ENCODE measurements at regions not wholly inside any gene's neighbourhood (a gene's known extent, or its start where the extent isn't known, plus 50 kb on each side); places are given as distances from the start of the nearest gene placed in this dataset.
A peak's percentile ranks its signal among the peaks of the same experiment; 100 is the strongest.
"Not testable (repeated sequence)": the region's sequence is repeated elsewhere in the genome, so short reads cannot be mapped to it uniquely, and the experiment has no call there.

- not testable (repeated sequence) for DNase-seq (ENCODE audit: low read depth in 2 of 2)
Observed at GRCh38 chr6:92952111-92952510, 467.2 kb downstream of the EPHA7 start.

- no peak for DNase-seq (ENCODE audit: low read depth in 2 of 2)
Observed at GRCh38 chr6:92945799-92946198, 473.6 kb downstream of the EPHA7 start.

- no peak for DNase-seq (ENCODE audit: low read depth in 2 of 2)
Observed at GRCh38 chr6:92944132-92944531, 475.2 kb downstream of the EPHA7 start.

GRCh38 chr6:92942549-92942948 lies 476.8 kb downstream of the EPHA7 start:
- DNase-seq (ENCODE audit: low read depth in 2 of 2) = no peak

- DNase-seq (ENCODE audit: low read depth in 2 of 2) = no peak
Observed at GRCh38 chr6:92934625-92935024, 484.7 kb downstream of the EPHA7 start.

- peak in 1 of 2 donors; percentile 23 for DNase-seq (ENCODE audit: low read depth in 2 of 2)
Observed at GRCh38 chr6:92930171-92930570, 489.2 kb downstream of the EPHA7 start.

GRCh38 chr6:92922216-92922806 lies 497.0 kb downstream of the EPHA7 start:
- no peak for DNase-seq (ENCODE audit: low read depth in 2 of 2)

- DNase-seq (ENCODE audit: low read depth in 2 of 2) = no peak
Observed at GRCh38 chr6:92915466-92915865, 503.9 kb downstream of the EPHA7 start.

GRCh38 chr6:92911301-92911700 lies 508.1 kb downstream of the EPHA7 start:
- DNase-seq (ENCODE audit: low read depth in 2 of 2) = no peak

- no peak for DNase-seq (ENCODE audit: low read depth in 2 of 2)
Observed at GRCh38 chr6:92910646-92911045, 508.7 kb downstream of the EPHA7 start.

- no peak for DNase-seq (ENCODE audit: low read depth in 2 of 2)
Observed at GRCh38 chr6:92906385-92906784, 513.0 kb downstream of the EPHA7 start.

GRCh38 chr6:92893741-92894140 lies 525.6 kb downstream of the EPHA7 start:
- no peak for DNase-seq (ENCODE audit: low read depth in 2 of 2)

- DNase-seq (ENCODE audit: low read depth in 2 of 2) = no peak
Observed at GRCh38 chr6:92892626-92893170, 526.7 kb downstream of the EPHA7 start.

- no peak for DNase-seq (ENCODE audit: low read depth in 2 of 2)
Observed at GRCh38 chr6:92888316-92888715, 531.0 kb downstream of the EPHA7 start.

- DNase-seq (ENCODE audit: low read depth in 2 of 2) = no peak
Observed at GRCh38 chr6:92887871-92888270, 531.5 kb downstream of the EPHA7 start.

- no peak for DNase-seq (ENCODE audit: low read depth in 2 of 2)
Observed at GRCh38 chr6:92879526-92879925, 539.8 kb downstream of the EPHA7 start.

- DNase-seq (ENCODE audit: low read depth in 2 of 2) = no peak
Observed at GRCh38 chr6:92864966-92865555, 554.3 kb downstream of the EPHA7 start.

- no peak for DNase-seq (ENCODE audit: low read depth in 2 of 2)
Observed at GRCh38 chr6:92849636-92850035, 569.7 kb downstream of the EPHA7 start.

GRCh38 chr6:92848901-92849300 lies 570.5 kb downstream of the EPHA7 start:
- no peak for DNase-seq (ENCODE audit: low read depth in 2 of 2)

- DNase-seq (ENCODE audit: low read depth in 2 of 2) = no peak
Observed at GRCh38 chr6:92848459-92848858, 570.9 kb downstream of the EPHA7 start.

GRCh38 chr6:92847988-92848387 lies 571.4 kb downstream of the EPHA7 start:
- no peak for DNase-seq (ENCODE audit: low read depth in 2 of 2)

- no peak for DNase-seq (ENCODE audit: low read depth in 2 of 2)
Observed at GRCh38 chr6:92840246-92840930, 579.0 kb downstream of the EPHA7 start.

GRCh38 chr6:92828788-92829187 lies 590.6 kb downstream of the EPHA7 start:
- DNase-seq (ENCODE audit: low read depth in 2 of 2) = no peak
